ENCODE measurements at regions not wholly inside any gene's neighbourhood (a gene's known extent, or its start where the extent isn't known, plus 50 kb on each side); places are given as distances from the start of the nearest gene placed in this dataset.

DNA sequence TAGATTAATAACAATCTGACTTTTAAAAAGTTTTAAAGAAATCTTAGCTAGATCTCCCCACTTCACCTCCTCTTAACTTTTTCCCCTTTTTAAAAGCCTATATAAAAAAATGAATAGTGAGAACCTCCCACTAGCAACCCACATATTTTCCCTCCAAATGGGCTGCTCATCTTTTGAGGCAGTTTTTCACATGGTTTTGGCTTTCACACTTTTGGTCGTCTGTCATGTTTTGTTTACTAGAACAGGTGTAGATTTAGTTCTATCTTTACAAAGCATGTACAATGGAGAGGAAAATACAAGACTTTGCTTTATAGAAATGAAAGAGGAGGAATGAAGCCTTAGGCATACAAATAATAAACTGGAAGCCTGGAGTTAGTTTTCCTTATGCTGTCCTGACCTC is 126.7 kb upstream of the EOMES start:
- Histone ChIP-seq H3K4me1 (replicated peaks; ENCODE audit: insufficient read depth) (no peaks in the 10 kb centered on the region), H3K36me3 (ENCODE audit: low read depth) (no peaks in the 10 kb centered on the region), H2AFZ (no peak overlapping the region), H3K27me3 (ENCODE audit: insufficient read depth, low read depth) (no peaks in the 10 kb centered on the region), H3K79me2 (ENCODE audit: low read depth) (no peaks in the 10 kb centered on the region), H3K27ac (no peak overlapping the region), H4K20me1 (ENCODE audit: insufficient read depth) (no peaks in the 10 kb centered on the region), H3K4me2 (no peak overlapping the region), H3K4me3 (no peak overlapping the region), H3F3A (ENCODE audit: insufficient read depth, low read depth) (no peaks in the 10 kb centered on the region), H3K9me3 (ENCODE audit: insufficient read depth, low read depth) (no peaks in the 10 kb centered on the region), H3K9me2 (ENCODE audit: insufficient read depth) (no peaks in the 10 kb centered on the region)
- no peak for TF ChIP-seq CTCF (conservative IDR thresholded peaks at IDR 0.05)
- TF ChIP-seq EZH2 (IDR thresholded peaks at IDR 0.05; ENCODE audit: low read depth), result no peak
- ChIA-PET CTCF (no interaction called here), POLR2A (ENCODE audit: unreplicated experiment) (no interaction called here)
- no peak for DNase-seq
- intact Hi-C loops (cut with micrococcal nuclease; ENCODE audit: unreplicated experiment), result no loop called here
- BruUV-seq (replicated peaks), result no TSS peak

- ChIA-PET POLR2A (ENCODE audit: unreplicated experiment) (no interaction called here), CTCF (no interaction called here)
- Histone ChIP-seq H3K79me2 (ENCODE audit: low read depth) (no peaks in the 10 kb centered on the region), H3K27me3 (ENCODE audit: insufficient read depth, low read depth) (no peaks in the 10 kb centered on the region), H3K4me3 (no peak overlapping the region), H3K4me1 (replicated peaks; ENCODE audit: insufficient read depth) (no peaks in the 10 kb centered on the region; the same call in 1 of the 2 replicates), H3K9me3 (ENCODE audit: insufficient read depth, low read depth) (peaks cover 5% of the 10 kb centered on the region), H3K27ac (no peak overlapping the region), H3K9me2 (ENCODE audit: insufficient read depth) (no peaks in the 10 kb centered on the region), H3K36me3 (ENCODE audit: low read depth) (no peaks in the 10 kb centered on the region), H3K4me2 (no peak overlapping the region), H4K20me1 (ENCODE audit: insufficient read depth) (no peaks in the 10 kb centered on the region), H3F3A (ENCODE audit: insufficient read depth, low read depth) (no peaks in the 10 kb centered on the region), H2AFZ (no peak overlapping the region)
- intact Hi-C loops (cut with micrococcal nuclease; ENCODE audit: unreplicated experiment), result no loop called here
- no peak for DNase-seq
- TF ChIP-seq EZH2 (IDR thresholded peaks at IDR 0.05; ENCODE audit: low read depth) (no peak), CTCF (conservative IDR thresholded peaks at IDR 0.05) (no peak)
- BruUV-seq (replicated peaks), result no TSS peak
Observed at GRCh38 chr3:27859821-27860220, 137.7 kb upstream of the EOMES start.

- POLR2A ChIA-PET (ENCODE audit: unreplicated experiment), result no interaction called here
Observed at GRCh38 chr3:27861046-27862036, 139.2 kb upstream of the EOMES start.

More at GRCh38 chr3:27861046-27862036, 139.2 kb upstream of the EOMES start:
- Histone ChIP-seq H3K4me1 (replicated peaks; ENCODE audit: insufficient read depth) (no peaks in the 10 kb centered on the region; the same call in 1 of the 2 replicates), H4K20me1 (ENCODE audit: insufficient read depth) (no peaks in the 10 kb centered on the region), H3K79me2 (ENCODE audit: low read depth) (no peaks in the 10 kb centered on the region), H3K27me3 (ENCODE audit: insufficient read depth, low read depth) (no peaks in the 10 kb centered on the region), H3K9me2 (ENCODE audit: insufficient read depth) (no peaks in the 10 kb centered on the region), H3K4me3 (no peak overlapping the region), H3K4me2 (no peak overlapping the region), H3K27ac (no peak overlapping the region), H3K36me3 (ENCODE audit: low read depth) (no peaks in the 10 kb centered on the region), H3K9me3 (ENCODE audit: insufficient read depth, low read depth) (no peaks in the 10 kb centered on the region), H3F3A (ENCODE audit: insufficient read depth, low read depth) (no peaks in the 10 kb centered on the region), H2AFZ (no peak overlapping the region)
- no peak for TF ChIP-seq EZH2 (IDR thresholded peaks at IDR 0.05; ENCODE audit: low read depth)
- no peak for TF ChIP-seq CTCF (conservative IDR thresholded peaks at IDR 0.05)
- intact Hi-C loops (cut with micrococcal nuclease; ENCODE audit: unreplicated experiment), result no loop called here
- BruUV-seq (replicated peaks), result no TSS peak
- DNase-seq, result no peak
- CTCF ChIA-PET, result no interaction called here
